Breast epithelium (tissue), 3 donors: ENCODE measurements at regions not wholly inside any gene's neighbourhood (a gene's known extent, or its start where the extent isn't known, plus 50 kb on each side); places are given as distances from the start of the nearest gene placed in this dataset.

Source experiments
- CTCF ChIP-seq, 3 donors: fragments of 450-650 bp; IDR thresholded peaks; one replicate each; pipeline ENCODE4 v1.5.1; 2016 to 2017; ENCODE audit warnings: antibody characterized with exemption in 3 of 3, mild to moderate bottlenecking in 3 of 3, moderate library complexity in 3 of 3
- POLR2AphosphoS5 ChIP-seq, 3 donors: sonication (generic); formaldehyde crosslinking; IDR thresholded peaks; one replicate each; pipeline ENCODE4 v1.6.1; 2017; ENCODE audit warnings: antibody characterized with exemption in 3 of 3

- no peak for TF ChIP-seq CTCF (IDR thresholded peaks at IDR 0.05)
- no peak for TF ChIP-seq POLR2AphosphoS5 (IDR thresholded peaks at IDR 0.05)
These were observed 422.6 kb upstream of the MMS22L start for GRCh38 chr6:97705568-97705967.
